ENCODE measurements at regions not wholly inside any gene's neighbourhood (a gene's known extent, or its start where the extent isn't known, plus 50 kb on each side); places are given as distances from the start of the nearest gene placed in this dataset.
"Not testable (repeated sequence)": the region's sequence is repeated elsewhere in the genome, so short reads cannot be mapped to it uniquely, and the experiment has no call there.

- not testable (repeated sequence) for H3K4me1 Mint-ChIP-seq (ENCODE audit: low read depth in 2 of 2); ATAC-seq (replicated peaks); H3K9me3 Mint-ChIP-seq; DNase-seq; H3K27ac Mint-ChIP-seq; H3K27me3 Mint-ChIP-seq; H3K4me3 Mint-ChIP-seq; H3K36me3 Mint-ChIP-seq (ENCODE audit: insufficient read depth)
Measured at GRCh38 chr22:11690170-11690569, 3837.8 kb upstream of the OR11H1 start.

- DNase-seq; H3K4me1 Mint-ChIP-seq (ENCODE audit: low read depth in 2 of 2); H3K36me3 Mint-ChIP-seq (ENCODE audit: insufficient read depth); H3K4me3 Mint-ChIP-seq; H3K27ac Mint-ChIP-seq; H3K9me3 Mint-ChIP-seq; ATAC-seq (replicated peaks); H3K27me3 Mint-ChIP-seq: not testable (repeated sequence)
Measured at GRCh38 chr22:11703588-11703987, 3824.4 kb upstream of the OR11H1 start.

- H3K9me3 Mint-ChIP-seq; H3K27ac Mint-ChIP-seq; H3K4me3 Mint-ChIP-seq; H3K4me1 Mint-ChIP-seq (ENCODE audit: low read depth in 2 of 2); H3K27me3 Mint-ChIP-seq; ATAC-seq (replicated peaks); H3K36me3 Mint-ChIP-seq (ENCODE audit: insufficient read depth): not testable (repeated sequence)
- DNase-seq: peak in 1 of 3 experiments; percentile 1
Measured at GRCh38 chr22:11706826-11707225, 3821.2 kb upstream of the OR11H1 start.

Data from effector memory CD8-positive, alpha-beta T cell (primary cell).